ENCODE measurements at regions not wholly inside any gene's neighbourhood (a gene's known extent, or its start where the extent isn't known, plus 50 kb on each side); places are given as distances from the start of the nearest gene placed in this dataset.

DNA sequence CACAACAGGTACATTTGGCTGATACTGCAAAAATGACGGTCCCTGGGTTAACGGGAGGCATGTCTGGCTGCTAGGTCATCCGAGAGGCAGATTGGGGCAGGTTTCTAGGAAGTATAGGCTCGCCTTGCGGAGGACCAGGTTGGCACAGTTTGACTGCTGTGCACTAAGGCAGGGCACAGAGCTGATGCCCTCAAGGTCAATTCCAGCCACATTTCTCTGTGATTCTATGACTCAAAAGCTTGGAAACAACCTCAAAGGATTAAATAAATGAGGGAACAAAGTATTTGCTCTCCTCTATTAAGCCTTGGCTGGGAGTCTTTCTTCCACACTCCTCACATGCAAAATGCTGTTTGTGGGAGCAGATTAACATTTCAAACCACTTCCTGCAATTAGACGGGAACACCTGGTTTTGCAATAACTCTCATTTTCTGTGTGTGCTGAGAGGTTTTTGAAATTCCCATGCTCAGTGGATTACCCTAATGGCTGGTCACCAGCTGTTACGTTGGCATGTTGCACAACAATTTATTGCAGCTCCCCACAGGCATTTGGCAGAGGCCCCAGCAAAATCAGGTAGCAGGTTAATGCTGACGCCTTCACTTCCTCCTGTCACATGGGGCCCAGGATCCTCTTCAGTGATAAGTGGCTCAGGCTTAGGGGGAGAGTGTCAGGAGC, 61.0 kb upstream of the PLET1 start:
- no peak overlapping the region for H3K9ac ChIP-seq (replicated peaks; ENCODE audit: extremely low read depth, insufficient read depth, low read length)
- no peak overlapping the region for H3K27ac ChIP-seq (ENCODE audit: insufficient read depth, low read depth, low read length)
- H4K20me1 ChIP-seq (replicated peaks; ENCODE audit: control insufficient read depth, extremely low read depth, insufficient read depth, low read length), result no peaks in the 10 kb centered on the region
- dilution Hi-C loops (cut with MboI; ENCODE audit: extremely low pct_ligation_motif_present, low sequenced_read_pairs), result no loop called here
- intact Hi-C loops (cut with micrococcal nuclease), result no loop called here
- POLR2A ChIA-PET, result no interaction called here
- TF ChIP-seq, protein P1, sequence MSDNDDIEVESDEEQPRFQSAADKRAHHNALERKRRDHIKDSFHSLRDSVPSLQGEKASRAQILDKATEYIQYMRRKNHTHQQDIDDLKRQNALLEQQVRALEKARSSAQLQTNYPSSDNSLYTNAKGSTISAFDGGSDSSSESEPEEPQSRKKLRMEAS (IDR thresholded peaks at IDR 0.05; ENCODE audit: insufficient read depth, insufficient read length), result no peak
- TF ChIP-seq POLR2AphosphoS5 (IDR thresholded peaks at IDR 0.05; ENCODE audit: insufficient read depth, low read depth, low read length) (no peak), FOS (IDR thresholded peaks at IDR 0.05; ENCODE audit: borderline replicate concordance, insufficient read depth, low read length) (no peak), MYC (IDR thresholded peaks at IDR 0.05; ENCODE audit: low read depth, low read length) (no peak), POLR2A (IDR thresholded peaks at IDR 0.05; ENCODE audit: low read depth, low read length) (no peak), EZH2 (IDR thresholded peaks at IDR 0.05; ENCODE audit: borderline replicate concordance, low read depth, low read length, severe bottlenecking) (no peak), JUN (IDR thresholded peaks at IDR 0.05; ENCODE audit: borderline replicate concordance, insufficient read depth, insufficient read length, low read depth) (no peak), GATA2 (IDR thresholded peaks at IDR 0.05; ENCODE audit: insufficient read depth, insufficient read length, low read depth, low read length) (no peak)
- no peaks in the 10 kb centered on the region for H3K36me3 ChIP-seq (ENCODE audit: control insufficient read depth in 2 of 2, extremely low read depth in 1 of 2, insufficient read depth in 2 of 2, low read length in 2 of 2)
- H3K9me1 ChIP-seq (replicated peaks; ENCODE audit: control insufficient read depth, extremely low read depth, insufficient read depth, low read length), result no peaks in the 10 kb centered on the region
- FAIRE-seq, result no peak
- H3K9me3 ChIP-seq (replicated peaks; ENCODE audit: control insufficient read depth, insufficient read depth, low read length), result no peaks in the 10 kb centered on the region
- H3K27me3 ChIP-seq (ENCODE audit: control insufficient read depth in 2 of 2, insufficient read depth in 2 of 2, low read length in 2 of 2), result no peaks in the 10 kb centered on the region
- no TSS peak for BruUV-seq (replicated peaks)
- CTCF ChIA-PET, result no interaction called here
- no peak overlapping the region for H3K4me2 ChIP-seq (ENCODE audit: insufficient read depth, low read length)
- DNase-seq (ENCODE audit: low read depth, low spot score), result no peak
- H3K4me1 ChIP-seq (ENCODE audit: control insufficient read depth, extremely low read depth, insufficient read depth, low read length), result peaks cover 26% of the 10 kb centered on the region
- no peak overlapping the region for H2AFZ ChIP-seq (ENCODE audit: low read depth, low read length)
- no peaks in the 10 kb centered on the region for H3K79me2 ChIP-seq (ENCODE audit: control insufficient read depth, insufficient read depth, low read length)
- H3K4me3 ChIP-seq (replicated peaks in 1 of 3; ENCODE audit: insufficient read depth in 1 of 3, low read depth in 1 of 3, low read length in 3 of 3), result no peak overlapping the region
